OCI-LY1 (cell line): ENCODE measurements at regions not wholly inside any gene's neighbourhood (a gene's known extent, or its start where the extent isn't known, plus 50 kb on each side); places are given as distances from the start of the nearest gene placed in this dataset.

Source experiments
- H2AFZ ChIP-seq: fragments of 200-600 bp; sonication (generic), shearing (Covaris generic); 2 replicates; pipeline ENCODE4 v1.6.0; 2014; ENCODE audit warnings: antibody characterized with exemption, mild to moderate bottlenecking, low read length
- H3F3A ChIP-seq: fragments of 200-600 bp; sonication (generic), shearing (Covaris generic); 2 replicates; pipeline ENCODE4 v1.6.0; 2014; ENCODE audit warnings: mild to moderate bottlenecking, antibody characterized with exemption, low read length, moderate library complexity; ENCODE audit not compliant: insufficient read depth
- H3K27ac ChIP-seq: fragments of 200-600 bp; sonication (generic); 2 replicates; pipeline ENCODE4 v1.5.1; 2014; ENCODE audit warnings: low read length, mixed run types, mild to moderate bottlenecking, low read depth; ENCODE audit not compliant: poor library complexity, severe bottlenecking
- H3K27me3 ChIP-seq: fragments of 200-600 bp; sonication (generic); 2 replicates; pipeline ENCODE4 v1.6.0; 2014; ENCODE audit warnings: antibody characterized with exemption, mild to moderate bottlenecking, low read length, moderate library complexity; ENCODE audit not compliant: insufficient read depth
- H3K36me3 ChIP-seq: fragments of 200-600 bp; sonication (generic); 2 replicates; pipeline ENCODE4 v1.6.1; 2014; ENCODE audit warnings: mild to moderate bottlenecking, antibody characterized with exemption, low read length, moderate library complexity, mixed read lengths; ENCODE audit not compliant: insufficient read depth
- H3K4me1 ChIP-seq: fragments of 200-600 bp; sonication (generic); 2 replicates; pipeline ENCODE4 v1.5.1; 2014; ENCODE audit warnings: mild to moderate bottlenecking, low read length, moderate library complexity; ENCODE audit not compliant: insufficient read depth, severe bottlenecking
- H3K4me2 ChIP-seq: fragments of 200-600 bp; sonication (generic), shearing (Covaris generic); 2 replicates; pipeline ENCODE4 v1.6.1; 2014; ENCODE audit warnings: low read length
- H3K4me3 ChIP-seq: fragments of 200-600 bp; sonication (generic); 2 replicates; pipeline ENCODE4 v1.5.1; 2014; ENCODE audit warnings: low read length, low read depth, mild to moderate bottlenecking, mixed read lengths; ENCODE audit not compliant: poor library complexity, severe bottlenecking
- H3K79me2 ChIP-seq: fragments of 200-600 bp; shearing (Covaris generic); 2 replicates; pipeline ENCODE4 v1.6.1; 2016; ENCODE audit warnings: mixed run types, low read length, mixed read lengths; ENCODE audit not compliant: insufficient read depth
- H3K9ac ChIP-seq: fragments of 200-600 bp; sonication (generic), shearing (Covaris generic); 2 replicates; pipeline ENCODE4 v1.6.1; 2014; ENCODE audit warnings: mild to moderate bottlenecking, low read length, mixed read lengths
- H3K9me2 ChIP-seq: fragments of 200-600 bp; sonication (generic), shearing (Covaris generic); 2 replicates; pipeline ENCODE4 v1.6.1; 2014; ENCODE audit warnings: low read depth, mild to moderate bottlenecking, low read length, mixed read lengths
- H3K9me3 ChIP-seq: fragments of 200-600 bp; shearing (Covaris generic); 2 replicates; pipeline ENCODE4 v1.6.1; 2014; ENCODE audit warnings: low read length, mixed read lengths
- H4K20me1 ChIP-seq: fragments of 200-600 bp; sonication (generic), shearing (Covaris generic); 2 replicates; pipeline ENCODE4 v1.6.0; 2016; ENCODE audit warnings: mild to moderate bottlenecking, low read length; ENCODE audit not compliant: insufficient read depth
- EZH2 ChIP-seq: fragments of 200-600 bp; sonication (generic), shearing (Covaris generic); IDR thresholded peaks from 2 replicates; pipeline ENCODE4 v1.8.0; 2017; ENCODE audit warnings: borderline replicate concordance, mixed run types, mild to moderate bottlenecking, antibody characterized with exemption, low read length, moderate library complexity, mixed read lengths
- TF ChIP-seq, protein P1 (sequence below): fragments of 200-600 bp; sonication (generic), shearing (Covaris generic); IDR thresholded peaks from 2 replicates; pipeline ENCODE4 v1.5.1; 2017; ENCODE audit warnings: mild to moderate bottlenecking, antibody characterized with exemption, low read length, moderate library complexity, mixed read lengths

GRCh38 chr10:11687779-11688447, 54.3 kb upstream of the ECHDC3 start:
- no peak overlapping the region for H3K4me3 ChIP-seq
- H3K4me1 ChIP-seq = peaks cover 69% of the 10 kb centered on the region
- H3K4me2 ChIP-seq = no peak overlapping the region

DNA sequence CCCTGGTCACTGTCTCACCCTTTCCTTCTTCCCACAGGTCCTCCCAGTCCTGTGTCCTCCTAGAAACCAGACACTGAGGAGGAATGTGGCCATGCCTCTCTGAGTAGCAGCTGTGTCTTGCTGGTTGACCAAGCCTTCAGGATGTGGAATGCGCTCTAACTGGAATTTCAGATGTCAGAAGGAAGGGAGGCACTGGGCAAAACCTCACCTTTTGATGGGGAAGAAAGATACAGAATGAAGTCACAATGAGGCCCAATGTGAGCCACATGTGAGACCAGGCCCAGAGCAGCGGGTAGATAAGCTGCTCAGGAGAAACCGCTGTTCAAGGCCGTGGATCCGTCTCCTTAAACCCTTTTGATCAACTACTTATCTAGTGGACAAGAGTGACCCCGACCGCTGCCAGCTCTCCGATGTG, 54.8 kb upstream of the ECHDC3 start:
- Histone ChIP-seq H3K79me2 (no peaks in the 10 kb centered on the region), H3K27ac (peak overlapping the region; percentile 71), H3K27me3 (no peaks in the 10 kb centered on the region; the same call in 1 of the 2 replicates), H2AFZ (no peak overlapping the region), H3K9me2 (no peaks in the 10 kb centered on the region), H4K20me1 (no peaks in the 10 kb centered on the region), H3K36me3 (no peaks in the 10 kb centered on the region), H3F3A (peaks cover 7% of the 10 kb centered on the region; the same call in 1 of the 2 replicates), H3K4me2 (no peak overlapping the region), H3K9ac (no peak overlapping the region; the same call in 1 of the 2 replicates), H3K4me1 (peaks cover 74% of the 10 kb centered on the region), H3K9me3 (no peaks in the 10 kb centered on the region), H3K4me3 (no peak overlapping the region)
- no peak for TF ChIP-seq EZH2
- TF ChIP-seq, protein P1, sequence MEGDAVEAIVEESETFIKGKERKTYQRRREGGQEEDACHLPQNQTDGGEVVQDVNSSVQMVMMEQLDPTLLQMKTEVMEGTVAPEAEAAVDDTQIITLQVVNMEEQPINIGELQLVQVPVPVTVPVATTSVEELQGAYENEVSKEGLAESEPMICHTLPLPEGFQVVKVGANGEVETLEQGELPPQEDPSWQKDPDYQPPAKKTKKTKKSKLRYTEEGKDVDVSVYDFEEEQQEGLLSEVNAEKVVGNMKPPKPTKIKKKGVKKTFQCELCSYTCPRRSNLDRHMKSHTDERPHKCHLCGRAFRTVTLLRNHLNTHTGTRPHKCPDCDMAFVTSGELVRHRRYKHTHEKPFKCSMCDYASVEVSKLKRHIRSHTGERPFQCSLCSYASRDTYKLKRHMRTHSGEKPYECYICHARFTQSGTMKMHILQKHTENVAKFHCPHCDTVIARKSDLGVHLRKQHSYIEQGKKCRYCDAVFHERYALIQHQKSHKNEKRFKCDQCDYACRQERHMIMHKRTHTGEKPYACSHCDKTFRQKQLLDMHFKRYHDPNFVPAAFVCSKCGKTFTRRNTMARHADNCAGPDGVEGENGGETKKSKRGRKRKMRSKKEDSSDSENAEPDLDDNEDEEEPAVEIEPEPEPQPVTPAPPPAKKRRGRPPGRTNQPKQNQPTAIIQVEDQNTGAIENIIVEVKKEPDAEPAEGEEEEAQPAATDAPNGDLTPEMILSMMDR = no peak

More at GRCh38 chr10:11687779-11688447, 54.3 kb upstream of the ECHDC3 start:
- peaks cover 7% of the 10 kb centered on the region; the same call in 1 of the 2 replicates for H3F3A ChIP-seq
- H3K36me3 ChIP-seq = no peaks in the 10 kb centered on the region
- H4K20me1 ChIP-seq = no peaks in the 10 kb centered on the region
- H3K9ac ChIP-seq = no peak overlapping the region
- no peaks in the 10 kb centered on the region for H3K9me3 ChIP-seq
- no peaks in the 10 kb centered on the region for H3K9me2 ChIP-seq
- no peaks in the 10 kb centered on the region for H3K79me2 ChIP-seq
- no peak for TF ChIP-seq EZH2
- TF ChIP-seq, protein P1 = no peak
- H2AFZ ChIP-seq = no peak overlapping the region
- no peaks in the 10 kb centered on the region; the same call in 1 of the 2 replicates for H3K27me3 ChIP-seq
- H3K27ac ChIP-seq = peak overlapping the region; percentile 71

GRCh38 chr10:11685787-11686218, 56.4 kb upstream of the ECHDC3 start:
- no peaks in the 10 kb centered on the region for H4K20me1 ChIP-seq
- H3F3A ChIP-seq = peaks cover 7% of the 10 kb centered on the region; the same call in 1 of the 2 replicates
- H3K9ac ChIP-seq = peak overlapping the region; percentile 61; the same call in 1 of the 2 replicates
- H3K36me3 ChIP-seq = no peaks in the 10 kb centered on the region
- no peaks in the 10 kb centered on the region for H3K9me3 ChIP-seq
- no peaks in the 10 kb centered on the region for H3K9me2 ChIP-seq
- peak overlapping the region; percentile 99 for H3K27ac ChIP-seq
- H2AFZ ChIP-seq = no peak overlapping the region
- peaks cover 83% of the 10 kb centered on the region for H3K4me1 ChIP-seq
- H3K27me3 ChIP-seq = no peaks in the 10 kb centered on the region
- peak overlapping the region; percentile 86 for H3K4me2 ChIP-seq
- peak overlapping the region; percentile 52 for H3K4me3 ChIP-seq
- no peaks in the 10 kb centered on the region for H3K79me2 ChIP-seq
- TF ChIP-seq EZH2 = no peak
- TF ChIP-seq, protein P1 = no peak
